Right atrium auricular region (tissue), 2 donors: ENCODE measurements at regions not wholly inside any gene's neighbourhood (a gene's known extent, or its start where the extent isn't known, plus 50 kb on each side); places are given as distances from the start of the nearest gene placed in this dataset.

Experiments
- DNase-seq: peaks from one replicate; pipeline ENCODE4 v3.0.0-alpha.2; 2019; ENCODE audit warnings: low spot score
- H3K27ac ChIP-seq, 2 donors: fragments of 200-600 bp; sonication (generic); 1 replicate in 1 of 2; 2 replicates in 1 of 2; pipeline ENCODE4 v1.5.1; 2016 to 2019
- H3K27me3 ChIP-seq, 2 donors: fragments of 200-600 bp; sonication (generic); one replicate each; pipeline versions ENCODE4 v1.5.1 to v1.6.0; 2017 to 2019
- H3K36me3 ChIP-seq: fragments of 200-600 bp; sonication (generic); one replicate; pipeline ENCODE4 v1.5.1; 2016
- H3K4me1 ChIP-seq, 2 donors: fragments of 200-600 bp; sonication (generic); one replicate each; pipeline versions ENCODE4 v1.5.1 to v1.6.0; 2017 to 2019
- H3K4me3 ChIP-seq, 2 donors: fragments of 200-600 bp; sonication (generic); 1 replicate in 1 of 2; 2 replicates in 1 of 2; pipeline ENCODE4 v1.5.1; 2017 to 2019; ENCODE audit warnings: mild to moderate bottlenecking in 1 of 2, moderate library complexity in 1 of 2
- H3K9me3 ChIP-seq, 2 donors: fragments of 200-600 bp; sonication (generic); one replicate each; pipeline ENCODE4 v1.5.1; 2019
- CTCF ChIP-seq, 2 donors: fragments of 200-600 bp; sonication (generic); IDR thresholded peaks; one replicate each; pipeline ENCODE4 v1.5.1; 2019; ENCODE audit warnings: antibody characterized with exemption in 2 of 2

- TF ChIP-seq CTCF (IDR thresholded peaks at IDR 0.05), result no peak
- no peak overlapping the region for H3K4me3 ChIP-seq
These were observed 317.3 kb downstream of the GADD45G start for GRCh38 chr9:89922099-89922498.

DNA sequence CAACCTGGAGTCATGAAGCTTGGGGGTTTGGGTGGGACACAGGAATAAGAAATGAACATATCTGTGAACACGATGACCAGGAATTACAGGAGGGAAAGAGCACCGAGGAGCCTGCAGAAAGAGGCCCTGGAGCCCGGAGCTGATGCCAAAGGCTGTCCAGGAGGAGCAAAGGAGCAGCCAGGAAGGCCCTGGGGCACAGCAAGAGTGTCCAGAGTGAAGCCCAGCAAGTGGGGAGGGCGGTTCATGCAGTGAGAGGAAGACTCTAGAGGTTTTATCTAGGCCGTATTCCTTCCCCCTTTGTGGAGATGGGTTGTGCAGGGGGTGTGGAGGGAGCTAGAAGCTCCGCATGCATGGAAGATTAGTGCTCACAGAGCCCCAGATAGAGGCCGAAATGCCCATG, 318.4 kb downstream of the GADD45G start:
- H3K36me3 ChIP-seq, result no peaks in the 10 kb centered on the region
- H3K4me1 ChIP-seq, result peaks cover 0 to 6% of the 10 kb centered on the region in 2 donors
- H3K4me3 ChIP-seq, result no peak overlapping the region
- no peaks in the 10 kb centered on the region for H3K9me3 ChIP-seq
- H3K27me3 ChIP-seq, result no peaks in the 10 kb centered on the region
- no peak for DNase-seq
- TF ChIP-seq CTCF (IDR thresholded peaks at IDR 0.05), result no peak
- H3K27ac ChIP-seq, result no peak overlapping the region

More at GRCh38 chr9:89922099-89922498, 317.3 kb downstream of the GADD45G start:
- no peak overlapping the region for H3K27ac ChIP-seq
- no peaks in the 10 kb centered on the region for H3K27me3 ChIP-seq
- no peaks in the 10 kb centered on the region for H3K36me3 ChIP-seq
- no peak for DNase-seq
- no peaks in the 10 kb centered on the region for H3K9me3 ChIP-seq
- H3K4me1 ChIP-seq, result peaks cover 0 to 6% of the 10 kb centered on the region in 2 donors

GRCh38 chr9:89923961-89924504, 319.2 kb downstream of the GADD45G start:
- Histone ChIP-seq H3K4me3 (no peak overlapping the region), H3K9me3 (no peaks in the 10 kb centered on the region), H3K27ac (no peak overlapping the region), H3K4me1 (peaks cover 0 to 7% of the 10 kb centered on the region in 2 donors), H3K36me3 (no peaks in the 10 kb centered on the region), H3K27me3 (no peaks in the 10 kb centered on the region)
- DNase-seq, result peak; percentile 55
- peak in 1 of 2 donors; percentile 37 for TF ChIP-seq CTCF (IDR thresholded peaks at IDR 0.05)

DNA sequence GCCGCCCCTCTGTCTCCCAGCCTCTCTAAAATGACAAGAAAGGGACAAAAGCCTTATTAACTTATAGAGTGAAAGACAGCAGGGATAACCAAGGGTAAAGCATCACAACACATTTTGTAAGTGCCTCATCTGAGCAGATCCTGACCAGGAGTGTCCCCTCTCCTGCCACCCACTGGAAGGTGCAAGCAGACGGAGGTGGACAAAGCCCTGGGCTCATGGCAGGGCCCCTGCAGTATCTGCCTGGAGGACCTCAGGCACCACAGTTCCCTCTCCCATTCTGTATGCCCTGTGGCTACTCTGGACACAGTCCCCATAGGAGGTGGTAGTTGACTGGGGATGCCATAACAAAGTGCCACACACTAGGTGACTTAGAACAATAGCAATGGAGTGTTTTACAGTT, 319.8 kb downstream of the GADD45G start:
- no peak overlapping the region for H3K4me3 ChIP-seq
- H3K36me3 ChIP-seq, result no peaks in the 10 kb centered on the region
- H3K27ac ChIP-seq, result no peak overlapping the region
- DNase-seq, result peak; percentile 40
- no peak for TF ChIP-seq CTCF (IDR thresholded peaks at IDR 0.05)
- peaks cover 0 to 13% of the 10 kb centered on the region in 2 donors for H3K4me1 ChIP-seq
- no peaks in the 10 kb centered on the region for H3K9me3 ChIP-seq
- no peaks in the 10 kb centered on the region for H3K27me3 ChIP-seq

DNA sequence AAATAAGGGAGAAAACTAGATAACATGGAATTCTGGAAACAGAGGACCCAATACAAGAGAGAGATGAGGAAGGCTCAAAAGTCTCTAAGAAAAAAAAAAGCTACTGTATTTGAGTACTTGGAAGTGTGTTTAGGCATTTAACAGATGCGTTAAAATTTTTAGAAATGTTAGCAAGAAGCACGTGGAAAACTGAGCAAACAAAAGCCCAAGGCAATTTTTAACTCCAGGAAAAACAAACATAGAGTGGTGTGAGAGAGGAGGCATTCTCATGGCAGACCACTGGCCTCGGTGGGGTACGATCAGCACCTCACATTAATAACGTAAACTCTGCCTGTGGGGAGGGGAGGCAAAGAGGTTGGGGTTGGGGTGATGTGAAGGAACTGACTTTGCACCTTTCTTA, 321.4 kb downstream of the GADD45G start:
- Histone ChIP-seq H3K4me3 (no peak overlapping the region), H3K27ac (peak overlapping the region in 1 of 2 donors; percentile 18), H3K27me3 (no peaks in the 10 kb centered on the region), H3K36me3 (no peaks in the 10 kb centered on the region), H3K4me1 (peaks cover 0 to 22% of the 10 kb centered on the region in 2 donors), H3K9me3 (no peaks in the 10 kb centered on the region)
- no peak for TF ChIP-seq CTCF (IDR thresholded peaks at IDR 0.05)
- no peak for DNase-seq

GRCh38 chr9:89926691-89927220, 321.9 kb downstream of the GADD45G start:
- TF ChIP-seq CTCF (IDR thresholded peaks at IDR 0.05), result no peak

More at GRCh38 chr9:89926691-89927220, 321.9 kb downstream of the GADD45G start:
- H3K4me3 ChIP-seq, result no peak overlapping the region
- H3K27me3 ChIP-seq, result no peaks in the 10 kb centered on the region
- no peaks in the 10 kb centered on the region for H3K36me3 ChIP-seq
- peaks cover 0 to 22% of the 10 kb centered on the region in 2 donors for H3K4me1 ChIP-seq
- no peaks in the 10 kb centered on the region for H3K9me3 ChIP-seq
- H3K27ac ChIP-seq, result peak overlapping the region in 1 of 2 donors; percentile 18
- peak; percentile 47 for DNase-seq
